ENCODE measurements at regions not wholly inside any gene's neighbourhood (a gene's known extent, or its start where the extent isn't known, plus 50 kb on each side); places are given as distances from the start of the nearest gene placed in this dataset.

- no peak for DNase-seq
These were observed 955.1 kb downstream of the BRD1 start for GRCh38 chr22:48872271-48873190.

GRCh38 chr22:48871176-48871840 is 956.4 kb downstream of the BRD1 start:
- DNase-seq = no peak

GRCh38 chr22:48870436-48870835 is 957.2 kb downstream of the BRD1 start:
- no peak for DNase-seq

GRCh38 chr22:48869788-48870187 is 957.9 kb downstream of the BRD1 start:
- no peak for DNase-seq

GRCh38 chr22:48869161-48869560 is 958.5 kb downstream of the BRD1 start:
- no peak for DNase-seq

GRCh38 chr22:48868554-48868953 is 959.1 kb downstream of the BRD1 start:
- no peak for DNase-seq

- DNase-seq = no peak
These were observed 959.8 kb downstream of the BRD1 start for GRCh38 chr22:48867891-48868290.

GRCh38 chr22:48866906-48867681 is 960.6 kb downstream of the BRD1 start:
- no peak for DNase-seq

GRCh38 chr22:48864748-48865147 is 962.9 kb downstream of the BRD1 start:
- DNase-seq = no peak

- DNase-seq = no peak
These were observed 963.6 kb downstream of the BRD1 start for GRCh38 chr22:48863965-48864528.

GRCh38 chr22:48860557-48860956 is 967.1 kb downstream of the BRD1 start:
- no peak for DNase-seq

- no peak for DNase-seq
These were observed 968.8 kb downstream of the BRD1 start for GRCh38 chr22:48858856-48859255.

- DNase-seq = no peak
These were observed 969.6 kb downstream of the BRD1 start for GRCh38 chr22:48858121-48858520.

- DNase-seq = no peak
These were observed 970.4 kb downstream of the BRD1 start for GRCh38 chr22:48857202-48857805.

GRCh38 chr22:48856308-48856615 is 971.4 kb downstream of the BRD1 start:
- DNase-seq = no peak

- no peak for DNase-seq
These were observed 971.9 kb downstream of the BRD1 start for GRCh38 chr22:48855593-48856307.

- DNase-seq = no peak
These were observed 972.7 kb downstream of the BRD1 start for GRCh38 chr22:48855013-48855412.

GRCh38 chr22:48853627-48854240 is 973.9 kb downstream of the BRD1 start:
- DNase-seq = no peak

GRCh38 chr22:48851933-48852549 is 975.6 kb downstream of the BRD1 start:
- no peak for DNase-seq

GRCh38 chr22:48850658-48851287 is 976.9 kb downstream of the BRD1 start:
- no peak for DNase-seq
